GM19468 (cell line): ENCODE measurements at regions not wholly inside any gene's neighbourhood (a gene's known extent, or its start where the extent isn't known, plus 50 kb on each side); places are given as distances from the start of the nearest gene placed in this dataset.
"Not testable (repeated sequence)": the region's sequence is repeated elsewhere in the genome, so short reads cannot be mapped to it uniquely, and the experiment has no call there.

Source experiments
- ATAC-seq: cut with Tn5 transposase; IDR thresholded peaks from one replicate; pipeline ENCODE4 v1.9.1; 2021; ENCODE audit warnings: mild to moderate bottlenecking, moderate library complexity, moderate number of reproducible peaks; ENCODE audit not compliant: unreplicated experiment; ENCODE audit errors: extremely low read depth

DNA sequence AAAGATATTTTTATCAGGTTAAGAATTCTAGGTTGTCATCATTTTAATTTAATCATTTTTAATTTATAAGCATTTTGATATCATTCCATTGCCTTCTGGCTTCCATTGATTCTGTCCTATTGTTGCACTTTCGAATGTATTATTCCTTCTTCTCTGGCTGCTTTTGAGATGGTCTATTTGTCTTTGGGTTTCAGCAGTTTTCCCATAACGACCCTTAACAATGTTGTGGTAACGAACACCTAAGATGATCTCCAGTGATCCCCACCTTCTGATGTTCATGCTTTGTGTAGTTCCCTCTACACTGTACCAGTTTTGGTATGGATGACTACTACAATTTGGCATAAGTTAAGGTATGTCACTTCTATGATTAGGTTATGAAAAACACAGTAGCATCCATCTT is 59.9 kb downstream of the MINAR1 start:
- ATAC-seq = no peak

DNA sequence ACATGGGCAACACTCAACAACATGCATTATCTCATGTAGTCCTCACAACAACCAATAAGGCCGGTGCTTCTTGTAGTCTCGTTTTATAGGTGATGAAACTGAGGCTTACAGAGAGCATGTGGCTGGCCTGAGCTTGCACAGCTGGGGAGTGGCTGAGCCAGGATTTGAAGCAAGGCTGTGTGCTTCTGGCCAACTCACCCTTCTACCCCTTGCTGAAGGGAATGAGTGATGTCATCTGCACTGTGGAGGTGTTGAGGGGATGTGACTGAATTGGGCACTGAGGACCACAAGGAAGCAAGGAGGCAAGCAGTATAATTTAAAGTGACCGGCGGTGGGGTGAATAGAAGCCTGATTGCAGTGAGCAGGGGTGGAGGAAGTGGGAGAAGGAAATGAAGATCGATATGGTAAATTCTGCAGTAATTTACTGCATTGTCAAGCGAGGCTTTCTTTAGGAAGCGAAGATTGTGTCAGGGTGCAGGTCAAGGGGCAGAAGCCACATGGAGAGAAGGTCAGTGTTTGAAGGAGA is 62.3 kb downstream of the MINAR1 start:
- ATAC-seq = no peak

GRCh38 chr15:79494963-79495755 is 63.0 kb downstream of the MINAR1 start:
- ATAC-seq = no peak

GRCh38 chr15:79495775-79496174 is 63.6 kb downstream of the MINAR1 start:
- no peak for ATAC-seq

GRCh38 chr15:79496838-79497237 is 64.7 kb downstream of the MINAR1 start:
- no peak for ATAC-seq

DNA sequence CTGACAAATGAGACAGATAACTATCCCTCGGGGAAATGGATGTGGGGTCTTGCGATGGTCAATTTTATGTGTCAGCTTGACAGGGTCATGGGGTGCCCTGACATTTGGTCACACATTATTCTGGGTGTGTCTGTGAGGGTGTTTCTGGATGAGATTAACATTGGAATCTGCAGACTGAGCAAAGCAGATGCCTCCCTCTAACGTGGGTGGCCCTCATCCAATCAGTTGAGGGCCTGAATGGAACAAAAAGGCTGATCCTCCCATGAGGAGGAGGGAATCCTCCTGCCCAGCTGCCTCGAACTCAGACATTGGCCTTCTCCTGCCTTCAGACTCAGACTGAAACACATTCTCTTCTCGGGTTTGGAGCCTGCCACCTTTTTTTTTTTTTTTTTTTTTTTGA is 69.0 kb downstream of the MINAR1 start:
- no peak for ATAC-seq

- ATAC-seq = no peak
Observed at GRCh38 chr15:79505956-79506355, 73.8 kb downstream of the MINAR1 start.

- not testable (repeated sequence) for ATAC-seq
Observed at GRCh38 chr15:79512844-79513243, 80.7 kb downstream of the MINAR1 start.

- no peak for ATAC-seq
Observed at GRCh38 chr15:79513417-79513816, 81.3 kb downstream of the MINAR1 start.

DNA sequence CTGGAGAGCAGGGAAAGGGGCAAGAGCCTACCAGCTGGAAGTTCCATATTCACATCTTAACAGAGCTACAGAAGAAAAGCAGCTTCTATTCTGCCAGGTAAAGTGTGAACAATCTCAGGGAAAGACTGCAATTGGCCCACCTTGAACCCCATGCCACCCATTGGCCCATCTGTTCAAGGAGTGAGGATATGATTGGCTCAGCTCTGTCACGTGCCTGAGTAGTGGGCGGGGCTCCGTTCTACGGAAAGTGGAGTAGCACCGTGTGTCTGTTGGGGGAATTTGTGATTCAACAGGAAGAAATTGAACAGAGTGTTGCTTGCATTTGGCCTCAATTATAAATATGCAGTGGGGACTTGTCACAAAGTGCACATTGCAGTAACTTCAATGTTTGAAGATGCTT is 81.8 kb downstream of the MINAR1 start:
- no peak for ATAC-seq

DNA sequence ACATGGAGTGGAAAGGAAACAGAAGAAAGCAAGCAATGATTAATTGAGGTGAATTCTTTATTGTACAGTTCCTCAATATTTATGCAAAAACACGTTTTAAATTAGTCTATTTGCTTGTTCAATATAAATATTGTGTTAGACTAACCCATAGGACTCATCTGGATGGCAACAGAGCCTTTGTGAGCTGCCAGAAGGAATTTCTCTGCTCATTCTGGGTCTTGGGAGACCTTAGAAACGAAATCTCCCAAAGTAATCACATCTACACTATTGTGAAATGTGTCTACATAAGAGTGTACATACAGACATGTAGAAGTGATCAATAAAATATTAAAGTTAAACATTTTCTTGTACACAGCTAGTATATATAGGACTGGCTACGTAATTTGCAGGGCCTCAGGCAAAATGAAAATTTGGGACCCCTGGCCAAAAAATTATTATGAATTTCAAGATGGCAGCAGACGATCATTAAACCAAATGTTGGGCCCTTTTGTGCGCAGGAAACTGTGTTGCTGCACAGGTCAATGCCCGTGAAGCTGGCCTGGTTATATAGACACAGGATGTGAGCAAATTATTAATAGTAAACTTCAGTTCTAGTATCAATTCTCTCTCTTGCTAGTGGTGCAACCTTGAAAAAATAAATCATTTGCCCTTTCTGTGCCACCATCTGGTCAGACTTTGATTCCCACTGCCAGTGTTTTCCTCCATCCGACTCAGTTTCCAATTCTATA is 83.3 kb downstream of the MINAR1 start:
- ATAC-seq = no peak

DNA sequence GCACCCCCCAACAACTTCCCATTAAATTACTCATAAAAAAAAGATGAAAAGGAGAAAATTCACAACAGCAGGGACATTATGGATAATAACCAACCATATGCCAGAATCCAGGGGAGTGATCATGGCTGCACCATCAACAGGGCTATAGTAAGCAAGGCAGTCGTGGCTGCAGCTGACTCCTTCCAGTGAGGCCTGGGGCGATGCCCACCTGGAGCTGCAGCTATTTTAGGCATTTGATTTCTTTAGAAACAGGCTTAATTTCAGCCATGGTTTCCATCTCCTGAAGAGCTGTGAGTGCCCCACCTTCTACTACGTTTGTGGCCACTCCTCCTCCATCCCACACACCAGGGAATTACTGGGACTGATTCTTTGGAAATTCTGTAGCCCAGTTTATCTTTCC is 84.0 kb downstream of the MINAR1 start:
- ATAC-seq = no peak

GRCh38 chr15:79516646-79517045 is 84.5 kb downstream of the MINAR1 start:
- no peak for ATAC-seq

DNA sequence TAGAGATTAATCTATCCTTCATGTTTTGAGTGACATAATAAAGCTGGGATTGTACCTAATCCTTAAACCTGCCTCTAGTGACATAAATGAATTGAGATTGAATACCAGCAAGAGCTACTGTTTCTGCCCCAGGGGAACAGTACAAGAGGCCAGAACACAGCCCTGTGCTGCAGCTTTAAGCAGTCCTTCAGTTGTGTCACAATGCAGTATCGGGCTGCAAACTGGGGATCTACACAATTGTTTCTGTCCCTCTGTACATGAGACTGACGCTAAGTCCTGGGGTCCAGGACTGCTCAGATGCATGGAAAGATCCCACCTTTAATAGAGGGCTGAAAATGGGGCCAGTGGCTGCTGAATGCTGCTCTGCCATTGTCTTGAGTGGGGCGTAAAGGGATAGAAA is 87.5 kb downstream of the MINAR1 start:
- no peak for ATAC-seq

GRCh38 chr15:79520654-79521053 is 88.5 kb downstream of the MINAR1 start:
- ATAC-seq = no peak

DNA sequence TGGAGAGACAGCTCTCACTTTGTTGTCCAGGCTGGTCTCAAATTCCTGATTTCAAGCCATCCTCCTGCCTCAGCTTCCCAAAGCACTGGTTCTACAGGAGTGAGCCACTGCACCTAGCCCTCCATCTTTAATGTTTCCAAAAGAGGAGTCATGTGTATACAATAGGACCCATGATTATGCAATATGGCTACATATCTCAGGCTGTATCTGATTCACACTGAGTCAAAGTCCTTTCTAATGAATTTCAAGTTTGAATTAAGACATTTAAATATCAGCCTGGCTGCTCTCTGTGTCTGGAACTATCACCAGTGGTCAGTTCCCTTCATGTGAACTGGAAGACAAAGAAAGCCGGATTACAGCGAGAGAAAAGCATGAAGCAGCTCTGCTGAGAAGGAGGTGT is 90.5 kb downstream of the MINAR1 start:
- ATAC-seq = no peak

DNA sequence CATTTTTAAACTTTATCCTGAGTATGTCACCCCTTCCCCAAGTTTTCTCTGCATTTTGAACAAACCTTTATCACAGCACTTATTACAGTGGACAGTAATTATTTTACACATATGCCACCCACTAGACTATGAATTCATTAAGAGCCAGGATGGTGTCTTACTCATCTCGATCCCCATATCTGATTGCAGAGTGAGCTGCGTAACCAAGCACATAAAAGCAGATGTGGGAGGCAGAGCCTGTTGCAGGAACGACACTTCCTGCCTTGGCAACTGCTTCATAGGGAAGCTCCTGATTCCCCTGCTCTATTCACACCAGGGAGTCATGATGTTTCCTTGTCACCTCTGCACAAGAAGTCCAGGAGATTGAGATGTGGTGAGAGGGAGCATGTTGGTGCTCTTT is 91.1 kb downstream of the MINAR1 start:
- ATAC-seq = no peak

- no peak for ATAC-seq
Observed at GRCh38 chr15:79524531-79524930, 92.4 kb downstream of the MINAR1 start.

DNA sequence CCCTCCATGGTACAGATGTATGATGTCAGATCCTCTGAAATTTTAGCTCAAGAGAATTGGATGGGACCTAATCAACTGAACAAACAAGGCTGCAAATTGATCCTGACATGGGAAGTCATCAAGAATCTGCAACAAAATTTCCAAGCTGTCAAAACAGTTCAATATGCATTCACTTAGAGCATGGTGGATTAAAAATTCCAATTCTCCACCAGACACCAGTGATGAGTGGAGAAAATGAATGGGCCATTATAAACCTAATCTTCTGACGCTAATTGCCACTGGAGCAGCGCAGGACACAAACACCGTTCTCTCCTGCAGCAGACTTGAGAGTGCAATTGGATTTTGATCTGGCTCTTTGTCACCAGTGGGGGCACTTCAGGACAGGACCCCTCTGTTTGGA is 94.2 kb downstream of the MINAR1 start:
- no peak for ATAC-seq

GRCh38 chr15:79527821-79528220 is 95.7 kb downstream of the MINAR1 start:
- no peak for ATAC-seq

- ATAC-seq = no peak
Observed at GRCh38 chr15:79529157-79529785, 97.1 kb downstream of the MINAR1 start.
